ENCODE measurements at regions not wholly inside any gene's neighbourhood (a gene's known extent, or its start where the extent isn't known, plus 50 kb on each side); places are given as distances from the start of the nearest gene placed in this dataset.

DNA sequence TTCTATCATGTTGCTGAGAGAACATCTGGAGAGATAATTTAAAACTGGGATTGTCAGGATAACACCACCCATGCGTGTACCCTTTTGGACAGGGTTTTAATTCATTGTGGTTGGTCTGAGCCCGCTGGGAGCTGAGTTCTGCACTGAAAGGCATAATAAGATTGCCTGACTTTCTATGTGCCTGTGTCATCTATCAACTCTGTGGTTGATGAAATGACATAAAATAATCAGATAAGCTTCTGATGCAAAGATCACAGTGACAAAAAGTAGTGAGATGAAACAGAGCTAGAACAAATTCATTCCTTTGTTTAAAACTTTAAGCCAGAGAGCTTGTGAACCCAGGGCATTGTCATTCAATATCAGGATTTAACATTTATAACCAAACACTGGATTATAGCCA is 98.7 kb downstream of the BBS10 start:
- TF ChIP-seq, protein P1, sequence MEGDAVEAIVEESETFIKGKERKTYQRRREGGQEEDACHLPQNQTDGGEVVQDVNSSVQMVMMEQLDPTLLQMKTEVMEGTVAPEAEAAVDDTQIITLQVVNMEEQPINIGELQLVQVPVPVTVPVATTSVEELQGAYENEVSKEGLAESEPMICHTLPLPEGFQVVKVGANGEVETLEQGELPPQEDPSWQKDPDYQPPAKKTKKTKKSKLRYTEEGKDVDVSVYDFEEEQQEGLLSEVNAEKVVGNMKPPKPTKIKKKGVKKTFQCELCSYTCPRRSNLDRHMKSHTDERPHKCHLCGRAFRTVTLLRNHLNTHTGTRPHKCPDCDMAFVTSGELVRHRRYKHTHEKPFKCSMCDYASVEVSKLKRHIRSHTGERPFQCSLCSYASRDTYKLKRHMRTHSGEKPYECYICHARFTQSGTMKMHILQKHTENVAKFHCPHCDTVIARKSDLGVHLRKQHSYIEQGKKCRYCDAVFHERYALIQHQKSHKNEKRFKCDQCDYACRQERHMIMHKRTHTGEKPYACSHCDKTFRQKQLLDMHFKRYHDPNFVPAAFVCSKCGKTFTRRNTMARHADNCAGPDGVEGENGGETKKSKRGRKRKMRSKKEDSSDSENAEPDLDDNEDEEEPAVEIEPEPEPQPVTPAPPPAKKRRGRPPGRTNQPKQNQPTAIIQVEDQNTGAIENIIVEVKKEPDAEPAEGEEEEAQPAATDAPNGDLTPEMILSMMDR (IDR thresholded peaks at IDR 0.05), result no peak
- TF ChIP-seq POLR2A (IDR thresholded peaks at IDR 0.05), result no peak

Data from esophagus squamous epithelium (tissue), 4 donors.